ENCODE measurements at regions not wholly inside any gene's neighbourhood (a gene's known extent, or its start where the extent isn't known, plus 50 kb on each side); places are given as distances from the start of the nearest gene placed in this dataset.
"Not testable (repeated sequence)": the region's sequence is repeated elsewhere in the genome, so short reads cannot be mapped to it uniquely, and the experiment has no call there.

DNA sequence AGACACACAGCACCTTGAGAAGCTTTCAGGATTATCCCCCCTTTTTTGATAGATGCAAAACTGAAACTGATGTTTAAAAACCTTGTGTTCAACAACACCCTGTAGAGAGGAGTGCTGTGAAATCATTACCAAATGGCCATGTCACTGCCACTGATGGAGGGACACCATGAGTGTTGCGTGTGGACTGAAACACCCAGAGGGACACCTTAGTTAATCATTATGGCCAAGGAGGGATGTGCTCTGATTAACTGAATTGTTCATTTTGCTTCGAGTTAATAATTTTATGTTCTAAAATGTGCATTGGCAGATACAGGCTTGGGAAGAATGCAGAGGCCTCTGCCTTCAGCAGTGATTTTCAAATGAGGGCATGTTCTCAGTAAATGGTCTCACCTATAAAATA lies 226.0 kb downstream of the KLF6 start:
- no peak overlapping the region for H3K4me3 Mint-ChIP-seq
- no peak overlapping the region for H3K4me2 ChIP-seq
- no peak overlapping the region for H2AFZ ChIP-seq (replicated peaks)

DNA sequence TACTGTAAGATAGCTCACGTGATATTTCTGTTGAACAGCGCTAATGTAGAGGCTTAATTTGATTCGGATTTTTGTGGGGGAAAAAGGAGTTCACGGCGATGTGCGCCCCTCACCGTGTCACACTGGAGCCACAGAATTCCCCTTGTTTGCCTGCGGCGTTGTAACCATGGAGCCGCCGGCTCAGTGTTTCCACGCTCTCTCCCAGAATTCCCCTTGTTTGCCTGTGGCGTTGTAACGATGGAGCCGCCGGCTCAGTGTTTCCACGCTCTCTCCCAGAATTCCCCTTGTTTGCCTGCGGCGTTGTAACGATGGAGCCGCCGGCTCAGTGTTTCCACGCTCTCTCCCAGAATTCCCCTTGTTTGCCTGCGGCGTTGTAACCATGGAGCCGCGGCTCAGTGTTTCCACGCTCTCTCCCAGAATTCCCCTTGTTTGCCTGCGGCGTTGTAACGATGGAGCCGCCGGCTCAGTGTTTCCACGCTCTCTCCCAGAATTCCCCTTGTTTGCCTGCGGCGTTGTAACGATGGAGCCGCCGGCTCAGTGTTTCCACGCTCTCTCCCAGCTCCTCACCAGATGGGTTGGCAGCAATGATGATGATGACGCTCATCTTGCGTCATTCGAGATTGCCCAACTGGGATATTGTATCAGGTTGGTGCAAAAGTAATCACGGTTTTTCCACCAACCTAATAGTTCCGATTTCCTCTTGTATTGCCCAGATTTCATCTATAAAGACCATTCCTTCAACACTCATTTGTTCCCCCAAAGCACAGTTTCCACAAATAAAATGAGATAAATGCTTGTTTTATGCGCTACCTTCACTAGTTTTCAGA lies 228.6 kb downstream of the KLF6 start:
- H3K36me3 ChIP-seq; H3K4me1 ChIP-seq; H3F3A ChIP-seq (ENCODE audit: low read depth); H2AFZ ChIP-seq (replicated peaks); H3K27me3 Mint-ChIP-seq (ENCODE audit: insufficient read depth, low read depth); H3K9ac ChIP-seq; H3K27ac Mint-ChIP-seq; DNase-seq (ENCODE audit: low spot score); H3K36me3 Mint-ChIP-seq; H3K4me2 ChIP-seq; H3K27ac ChIP-seq; H3K79me2 ChIP-seq (ENCODE audit: low read depth); H3K4me3 ChIP-seq; H3K4me1 Mint-ChIP-seq; H3K27me3 ChIP-seq; H4K20me1 ChIP-seq (ENCODE audit: low read depth); H3K9me3 ChIP-seq (ENCODE audit: low read depth); H3K4me3 Mint-ChIP-seq; H3K9me3 Mint-ChIP-seq: not testable (repeated sequence)

More for the DNA sequence above, 226.0 kb downstream of the KLF6 start:
- H3K27ac ChIP-seq, result no peak overlapping the region
- no peak for DNase-seq (ENCODE audit: low spot score)
- no peak overlapping the region for H3K9ac ChIP-seq
- no peak overlapping the region for H3K4me3 ChIP-seq
- H3K36me3 ChIP-seq, result no peaks in the 10 kb centered on the region
- no peaks in the 10 kb centered on the region for H3K9me3 ChIP-seq (ENCODE audit: low read depth)
- no peaks in the 10 kb centered on the region for H3K27me3 ChIP-seq
- H3K27me3 Mint-ChIP-seq (ENCODE audit: insufficient read depth, low read depth), result peaks cover 5% of the 10 kb centered on the region
- H3K27ac Mint-ChIP-seq, result no peak overlapping the region
- no peaks in the 10 kb centered on the region for H3K4me1 Mint-ChIP-seq
- no peaks in the 10 kb centered on the region for H3K4me1 ChIP-seq
- no peaks in the 10 kb centered on the region for H3F3A ChIP-seq (ENCODE audit: low read depth)
- H3K36me3 Mint-ChIP-seq, result no peaks in the 10 kb centered on the region
- H3K9me3 Mint-ChIP-seq, result no peaks in the 10 kb centered on the region
- TF ChIP-seq, protein P1, sequence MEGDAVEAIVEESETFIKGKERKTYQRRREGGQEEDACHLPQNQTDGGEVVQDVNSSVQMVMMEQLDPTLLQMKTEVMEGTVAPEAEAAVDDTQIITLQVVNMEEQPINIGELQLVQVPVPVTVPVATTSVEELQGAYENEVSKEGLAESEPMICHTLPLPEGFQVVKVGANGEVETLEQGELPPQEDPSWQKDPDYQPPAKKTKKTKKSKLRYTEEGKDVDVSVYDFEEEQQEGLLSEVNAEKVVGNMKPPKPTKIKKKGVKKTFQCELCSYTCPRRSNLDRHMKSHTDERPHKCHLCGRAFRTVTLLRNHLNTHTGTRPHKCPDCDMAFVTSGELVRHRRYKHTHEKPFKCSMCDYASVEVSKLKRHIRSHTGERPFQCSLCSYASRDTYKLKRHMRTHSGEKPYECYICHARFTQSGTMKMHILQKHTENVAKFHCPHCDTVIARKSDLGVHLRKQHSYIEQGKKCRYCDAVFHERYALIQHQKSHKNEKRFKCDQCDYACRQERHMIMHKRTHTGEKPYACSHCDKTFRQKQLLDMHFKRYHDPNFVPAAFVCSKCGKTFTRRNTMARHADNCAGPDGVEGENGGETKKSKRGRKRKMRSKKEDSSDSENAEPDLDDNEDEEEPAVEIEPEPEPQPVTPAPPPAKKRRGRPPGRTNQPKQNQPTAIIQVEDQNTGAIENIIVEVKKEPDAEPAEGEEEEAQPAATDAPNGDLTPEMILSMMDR (IDR thresholded peaks at IDR 0.05), result no peak
- TF ChIP-seq EZH2phosphoT487 (IDR thresholded peaks at IDR 0.05) (no peak), EZH2 (IDR thresholded peaks at IDR 0.05) (no peak)
- H4K20me1 ChIP-seq (ENCODE audit: low read depth), result no peaks in the 10 kb centered on the region
- no peaks in the 10 kb centered on the region for H3K79me2 ChIP-seq (ENCODE audit: low read depth)

DNA sequence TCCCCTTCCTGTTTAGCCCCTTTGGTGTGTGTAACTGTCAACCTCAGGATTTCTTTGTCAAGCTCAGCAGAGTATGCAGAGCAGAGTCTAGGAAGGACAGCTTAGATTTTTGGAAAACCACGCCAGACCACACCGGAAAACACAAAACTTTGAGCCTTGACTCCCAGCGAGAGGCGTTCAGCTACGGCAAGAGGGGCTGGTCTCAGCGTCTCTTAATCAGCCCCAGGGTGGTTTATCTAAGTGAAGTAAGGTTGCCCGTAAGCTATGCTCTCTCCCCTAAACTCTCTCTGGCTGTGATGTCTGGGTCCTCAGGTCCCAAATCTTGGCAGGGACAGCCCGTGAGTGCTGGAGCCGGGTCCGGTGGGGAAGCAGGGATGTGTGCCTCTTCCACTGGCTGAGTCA lies 230.9 kb downstream of the KLF6 start:
- Histone ChIP-seq H3K4me2 (no peak overlapping the region), H4K20me1 (ENCODE audit: low read depth) (no peaks in the 10 kb centered on the region), H3K36me3 (no peaks in the 10 kb centered on the region), H3K9ac (no peak overlapping the region), H3K79me2 (ENCODE audit: low read depth) (no peaks in the 10 kb centered on the region), H3K27ac (no peak overlapping the region), H3K4me3 (no peak overlapping the region), H2AFZ (replicated peaks) (no peak overlapping the region), H3F3A (ENCODE audit: low read depth) (no peaks in the 10 kb centered on the region), H3K27me3 (no peaks in the 10 kb centered on the region), H3K4me1 (no peaks in the 10 kb centered on the region), H3K9me3 (ENCODE audit: low read depth) (no peaks in the 10 kb centered on the region)
- Mint-ChIP-seq H3K27ac (no peak overlapping the region), H3K36me3 (no peaks in the 10 kb centered on the region), H3K9me3 (peaks cover 2% of the 10 kb centered on the region), H3K4me3 (no peak overlapping the region), H3K27me3 (ENCODE audit: insufficient read depth, low read depth) (peaks cover 3% of the 10 kb centered on the region), H3K4me1 (no peaks in the 10 kb centered on the region)
- no peak for DNase-seq (ENCODE audit: low spot score)
- TF ChIP-seq, protein P1 (IDR thresholded peaks at IDR 0.05), result no peak
- TF ChIP-seq EZH2 (IDR thresholded peaks at IDR 0.05) (no peak), EZH2phosphoT487 (IDR thresholded peaks at IDR 0.05) (no peak)

DNA sequence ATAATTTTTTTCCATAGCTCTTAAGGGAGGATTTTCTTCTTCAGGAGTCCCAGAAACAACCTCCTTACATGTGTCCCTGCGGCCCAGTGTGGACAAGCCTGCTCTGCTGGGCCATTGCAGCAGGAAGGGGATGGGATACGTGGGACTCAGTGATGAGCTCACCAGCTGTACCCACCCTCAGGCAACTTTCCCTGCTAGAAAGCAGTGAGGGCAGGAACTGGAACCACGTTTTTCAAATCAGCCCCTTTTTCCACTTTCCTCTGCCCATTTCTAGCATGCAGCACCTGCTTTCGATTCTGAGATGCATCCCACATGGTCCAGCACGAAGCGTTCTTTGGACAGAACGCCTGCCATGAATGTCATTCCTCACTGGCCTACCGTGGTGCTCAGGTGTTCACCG lies 232.7 kb downstream of the KLF6 start:
- Mint-ChIP-seq H3K4me1 (no peaks in the 10 kb centered on the region), H3K9me3 (peaks cover 12% of the 10 kb centered on the region), H3K27ac (no peak overlapping the region), H3K27me3 (ENCODE audit: insufficient read depth, low read depth) (peaks cover 2% of the 10 kb centered on the region), H3K4me3 (no peak overlapping the region), H3K36me3 (no peaks in the 10 kb centered on the region)
- DNase-seq (ENCODE audit: low spot score), result no peak
- Histone ChIP-seq H3K79me2 (ENCODE audit: low read depth) (no peaks in the 10 kb centered on the region), H3K4me3 (no peak overlapping the region), H3K9ac (no peak overlapping the region), H3K27ac (no peak overlapping the region), H3K4me2 (no peak overlapping the region), H3K4me1 (no peaks in the 10 kb centered on the region), H4K20me1 (ENCODE audit: low read depth) (no peaks in the 10 kb centered on the region), H3K36me3 (no peaks in the 10 kb centered on the region), H3K9me3 (ENCODE audit: low read depth) (no peaks in the 10 kb centered on the region), H2AFZ (replicated peaks) (no peak overlapping the region), H3F3A (ENCODE audit: low read depth) (no peaks in the 10 kb centered on the region), H3K27me3 (no peaks in the 10 kb centered on the region)
- TF ChIP-seq EZH2phosphoT487 (IDR thresholded peaks at IDR 0.05) (no peak), EZH2 (IDR thresholded peaks at IDR 0.05) (no peak)
- TF ChIP-seq, protein P1 (IDR thresholded peaks at IDR 0.05), result no peak

All from neural progenitor cell (in vitro differentiated cells).